Prostate gland (tissue), 2 donors: ENCODE measurements at regions not wholly inside any gene's neighbourhood (a gene's known extent, or its start where the extent isn't known, plus 50 kb on each side); places are given as distances from the start of the nearest gene placed in this dataset.

Experiments used
- CTCF ChIP-seq, 4 experiments: fragments of 200-600 bp in 2 of 4; fragments of 450-650 bp in 2 of 4; sonication (generic) in 2 of 4; IDR thresholded peaks; 1 replicate in 3 of 4; 2 replicates in 1 of 4; pipeline ENCODE4 v1.5.1; 2016 to 2019; ENCODE audit warnings: antibody characterized with exemption in 4 of 4, mild to moderate bottlenecking in 2 of 4, moderate library complexity in 2 of 4
- POLR2A ChIP-seq: fragments of 450-650 bp; IDR thresholded peaks from one replicate; pipeline ENCODE4 v1.6.1; 2016; ENCODE audit warnings: antibody characterized with exemption, mild to moderate bottlenecking

GRCh38 chr1:239550178-239550577 lies 163.8 kb downstream of the CHRM3 start:
- no peak for TF ChIP-seq CTCF (IDR thresholded peaks at IDR 0.05)
- no peak for TF ChIP-seq POLR2A
